ENCODE measurements at regions not wholly inside any gene's neighbourhood (a gene's known extent, or its start where the extent isn't known, plus 50 kb on each side); places are given as distances from the start of the nearest gene placed in this dataset.

- Histone ChIP-seq H3K27ac (no peak overlapping the region), H3K27me3 (no peaks in the 10 kb centered on the region), H3K4me3 (no peak overlapping the region), H3K4me1 (no peaks in the 10 kb centered on the region), H3K9me3 (no peaks in the 10 kb centered on the region), H3K36me3 (no peaks in the 10 kb centered on the region)
- no peak for TF ChIP-seq CTCF (IDR thresholded peaks at IDR 0.05)
- no peak for TF ChIP-seq POLR2A (IDR thresholded peaks at IDR 0.05)
- DNase-seq (no peak), ATAC-seq (no peak)
- intact Hi-C loops (cut with DNase I): no loop called here
- WGBS (ENCODE audit: insufficient coverage, low coverage, low lambda C conversion rate, missing lambda C conversion rate): 48% methylated on average over 2 of the region's 2 CpGs
These were observed 667.2 kb downstream of the GALC start for GRCh38 chr14:87325741-87326140.

- Histone ChIP-seq H3K4me1 (no peaks in the 10 kb centered on the region), H3K27me3 (no peaks in the 10 kb centered on the region), H3K27ac (no peak overlapping the region), H3K9me3 (no peaks in the 10 kb centered on the region), H3K4me3 (no peak overlapping the region), H3K36me3 (no peaks in the 10 kb centered on the region)
- no peak for DNase-seq
- ATAC-seq: no peak
- intact Hi-C loops (cut with DNase I): no loop called here
- WGBS (ENCODE audit: insufficient coverage, low coverage, low lambda C conversion rate, missing lambda C conversion rate): 44% methylated on average over 2 of the region's 2 CpGs
- TF ChIP-seq POLR2A (IDR thresholded peaks at IDR 0.05) (no peak), CTCF (IDR thresholded peaks at IDR 0.05) (no peak)
These were observed 669.8 kb downstream of the GALC start for GRCh38 chr14:87323191-87323590.

- ATAC-seq: no peak
- DNase-seq: no peak
- whole genome bisulfite sequencing (ENCODE audit: insufficient coverage, low coverage, low lambda C conversion rate, missing lambda C conversion rate): 76% methylated on average over 1 of the region's 1 CpG
- H3K36me3 ChIP-seq: no peaks in the 10 kb centered on the region
- no peaks in the 10 kb centered on the region for H3K9me3 ChIP-seq
- intact Hi-C loops (cut with DNase I): no loop called here
- no peak overlapping the region for H3K27ac ChIP-seq
- H3K4me1 ChIP-seq: no peaks in the 10 kb centered on the region
- no peaks in the 10 kb centered on the region for H3K27me3 ChIP-seq
- no peak overlapping the region for H3K4me3 ChIP-seq
- TF ChIP-seq POLR2A (IDR thresholded peaks at IDR 0.05) (no peak), CTCF (IDR thresholded peaks at IDR 0.05) (no peak)
These were observed 671.4 kb downstream of the GALC start for GRCh38 chr14:87321548-87321947.

GRCh38 chr14:87312894-87313205, 680.1 kb downstream of the GALC start:
- H3K36me3 ChIP-seq: no peaks in the 10 kb centered on the region
- intact Hi-C loops (cut with DNase I): no loop called here
- no peak for ATAC-seq
- no peak for DNase-seq
- H3K9me3 ChIP-seq: no peaks in the 10 kb centered on the region
- H3K27me3 ChIP-seq: no peaks in the 10 kb centered on the region
- 41% methylated on average over 3 of the region's 3 CpGs for WGBS (ENCODE audit: insufficient coverage, low coverage, low lambda C conversion rate, missing lambda C conversion rate)
- TF ChIP-seq POLR2A (IDR thresholded peaks at IDR 0.05) (no peak), CTCF (IDR thresholded peaks at IDR 0.05) (no peak)
- no peak overlapping the region for H3K4me3 ChIP-seq
- H3K4me1 ChIP-seq: no peaks in the 10 kb centered on the region
- H3K27ac ChIP-seq: no peak overlapping the region

GRCh38 chr14:87312169-87312893, 680.7 kb downstream of the GALC start:
- intact Hi-C loops (cut with DNase I): no loop called here
- no peak for ATAC-seq
- H3K27me3 ChIP-seq: no peaks in the 10 kb centered on the region
- 25% methylated on average over 7 of the region's 7 CpGs for WGBS (ENCODE audit: insufficient coverage, low coverage, low lambda C conversion rate, missing lambda C conversion rate)
- DNase-seq: no peak
- no peak overlapping the region for H3K4me3 ChIP-seq
- H3K9me3 ChIP-seq: no peaks in the 10 kb centered on the region
- H3K27ac ChIP-seq: no peak overlapping the region
- no peaks in the 10 kb centered on the region for H3K36me3 ChIP-seq
- no peaks in the 10 kb centered on the region for H3K4me1 ChIP-seq
- TF ChIP-seq POLR2A (IDR thresholded peaks at IDR 0.05): no peak
- TF ChIP-seq CTCF (IDR thresholded peaks at IDR 0.05): no peak

Measured in right lobe of liver (tissue), 6 donors.